ENCODE measurements at regions not wholly inside any gene's neighbourhood (a gene's known extent, or its start where the extent isn't known, plus 50 kb on each side); places are given as distances from the start of the nearest gene placed in this dataset.

DNA sequence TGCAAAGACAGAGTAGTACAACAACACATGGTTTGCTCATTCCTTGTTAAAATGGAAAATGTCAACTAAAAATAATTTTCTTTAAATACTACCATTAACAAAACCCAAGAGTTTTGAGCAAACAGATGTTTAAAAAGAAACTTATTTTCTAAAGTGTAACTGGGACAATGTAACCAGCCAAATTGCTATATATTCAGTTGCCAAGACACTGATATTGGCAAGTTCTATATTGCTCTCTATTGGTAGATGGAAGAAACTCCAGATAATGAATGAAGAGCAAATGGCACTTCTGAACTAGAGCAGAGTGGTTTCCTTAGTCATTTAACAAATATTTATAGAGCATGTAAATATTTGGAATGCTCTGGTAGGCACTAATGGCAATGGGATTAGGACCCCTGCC is 966.2 kb downstream of the RPA4 start:
- TF ChIP-seq POLR2AphosphoS5 (IDR thresholded peaks at IDR 0.05; ENCODE audit: borderline replicate concordance, low read depth, low read length), result no peak
- TF ChIP-seq FOXP2 (optimal IDR thresholded peaks at IDR 0.05; ENCODE audit: control extremely low read depth, extremely low read length, insufficient read depth), result no peak
- no peak for TF ChIP-seq EZH2 (IDR thresholded peaks at IDR 0.05)
- no peak overlapping the region for H3K9ac ChIP-seq (ENCODE audit: insufficient read length)
- no peak for DNase-seq (ENCODE audit: low read depth, low spot score)
- no peak overlapping the region for H3K4me3 ChIP-seq
- no peaks in the 10 kb centered on the region for H3K36me3 ChIP-seq (ENCODE audit: insufficient read depth, low read length)
- no peak overlapping the region for H3K27ac ChIP-seq
- no peaks in the 10 kb centered on the region for H3K9me3 ChIP-seq (ENCODE audit: low read depth, low read length)

GRCh38 chrX:97850911-97851310 is 967.2 kb downstream of the RPA4 start:
- H3K9ac ChIP-seq (ENCODE audit: insufficient read length), result no peak overlapping the region
- H3K27ac ChIP-seq, result no peak overlapping the region
- H3K9me3 ChIP-seq (ENCODE audit: low read depth, low read length), result no peaks in the 10 kb centered on the region
- DNase-seq (ENCODE audit: low read depth, low spot score), result no peak
- TF ChIP-seq POLR2AphosphoS5 (IDR thresholded peaks at IDR 0.05; ENCODE audit: borderline replicate concordance, low read depth, low read length), result no peak
- no peak for TF ChIP-seq EZH2 (IDR thresholded peaks at IDR 0.05)
- no peak for TF ChIP-seq FOXP2 (optimal IDR thresholded peaks at IDR 0.05; ENCODE audit: control extremely low read depth, extremely low read length, insufficient read depth)
- no peaks in the 10 kb centered on the region for H3K36me3 ChIP-seq (ENCODE audit: insufficient read depth, low read length)
- H3K4me3 ChIP-seq, result no peak overlapping the region

- no peak for TF ChIP-seq FOXP2 (optimal IDR thresholded peaks at IDR 0.05; ENCODE audit: control extremely low read depth, extremely low read length, insufficient read depth)
- no peak for TF ChIP-seq EZH2 (IDR thresholded peaks at IDR 0.05)
- TF ChIP-seq POLR2AphosphoS5 (IDR thresholded peaks at IDR 0.05; ENCODE audit: borderline replicate concordance, low read depth, low read length), result no peak
- DNase-seq (ENCODE audit: low read depth, low spot score), result no peak
- Histone ChIP-seq H3K27ac (peak overlapping the region; percentile 80), H3K9me3 (ENCODE audit: low read depth, low read length) (no peaks in the 10 kb centered on the region), H3K4me3 (no peak overlapping the region), H3K36me3 (ENCODE audit: insufficient read depth, low read length) (no peaks in the 10 kb centered on the region), H3K9ac (ENCODE audit: insufficient read length) (no peak overlapping the region)
These were observed 970.4 kb downstream of the RPA4 start for GRCh38 chrX:97854086-97854485.

- TF ChIP-seq FOXP2 (optimal IDR thresholded peaks at IDR 0.05; ENCODE audit: control extremely low read depth, extremely low read length, insufficient read depth) (no peak), EZH2 (IDR thresholded peaks at IDR 0.05) (no peak), POLR2AphosphoS5 (IDR thresholded peaks at IDR 0.05; ENCODE audit: borderline replicate concordance, low read depth, low read length) (no peak)
These were observed 974.9 kb downstream of the RPA4 start for GRCh38 chrX:97858592-97858991.

GRCh38 chrX:97860226-97860625 is 976.5 kb downstream of the RPA4 start:
- Histone ChIP-seq H3K4me3 (no peak overlapping the region), H3K36me3 (ENCODE audit: insufficient read depth, low read length) (no peaks in the 10 kb centered on the region), H3K9me3 (ENCODE audit: low read depth, low read length) (no peaks in the 10 kb centered on the region), H3K9ac (ENCODE audit: insufficient read length) (no peak overlapping the region), H3K27ac (no peak overlapping the region)
- TF ChIP-seq POLR2AphosphoS5 (IDR thresholded peaks at IDR 0.05; ENCODE audit: borderline replicate concordance, low read depth, low read length) (no peak), EZH2 (IDR thresholded peaks at IDR 0.05) (no peak), FOXP2 (optimal IDR thresholded peaks at IDR 0.05; ENCODE audit: control extremely low read depth, extremely low read length, insufficient read depth) (no peak)
- no peak for DNase-seq (ENCODE audit: low read depth, low spot score)

More at GRCh38 chrX:97858592-97858991, 974.9 kb downstream of the RPA4 start:
- Histone ChIP-seq H3K36me3 (ENCODE audit: insufficient read depth, low read length) (no peaks in the 10 kb centered on the region), H3K9me3 (ENCODE audit: low read depth, low read length) (no peaks in the 10 kb centered on the region), H3K9ac (ENCODE audit: insufficient read length) (no peak overlapping the region), H3K4me3 (no peak overlapping the region), H3K27ac (no peak overlapping the region)
- DNase-seq (ENCODE audit: low read depth, low spot score), result no peak

GRCh38 chrX:97863261-97863660 is 979.6 kb downstream of the RPA4 start:
- H3K36me3 ChIP-seq (ENCODE audit: insufficient read depth, low read length), result no peaks in the 10 kb centered on the region
- H3K9me3 ChIP-seq (ENCODE audit: low read depth, low read length), result no peaks in the 10 kb centered on the region
- no peak for DNase-seq (ENCODE audit: low read depth, low spot score)
- H3K9ac ChIP-seq (ENCODE audit: insufficient read length), result no peak overlapping the region
- TF ChIP-seq EZH2 (IDR thresholded peaks at IDR 0.05) (no peak), POLR2AphosphoS5 (IDR thresholded peaks at IDR 0.05; ENCODE audit: borderline replicate concordance, low read depth, low read length) (no peak), FOXP2 (optimal IDR thresholded peaks at IDR 0.05; ENCODE audit: control extremely low read depth, extremely low read length, insufficient read depth) (no peak)
- H3K27ac ChIP-seq, result no peak overlapping the region
- H3K4me3 ChIP-seq, result no peak overlapping the region

DNA sequence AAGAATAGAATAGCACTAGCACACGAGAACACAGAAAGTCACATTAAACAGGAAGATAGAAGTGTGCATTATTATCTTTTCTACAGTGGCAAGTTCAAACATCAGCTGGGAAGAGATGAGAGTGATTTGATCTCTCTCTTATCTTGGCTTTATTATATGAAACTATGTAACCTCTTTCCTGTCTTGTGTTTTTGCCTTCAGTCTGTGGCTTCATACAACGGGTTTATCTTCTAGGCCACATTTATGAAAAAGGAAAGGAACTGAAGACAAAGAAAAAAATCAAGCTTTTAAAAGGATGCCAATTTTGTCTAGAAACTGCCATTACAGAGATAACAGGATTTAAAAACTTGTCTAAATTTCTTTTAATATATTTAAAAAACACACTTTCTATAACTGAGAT is 983.6 kb downstream of the RPA4 start:
- H3K4me3 ChIP-seq, result no peak overlapping the region
- H3K9me3 ChIP-seq (ENCODE audit: low read depth, low read length), result no peaks in the 10 kb centered on the region
- DNase-seq (ENCODE audit: low read depth, low spot score), result no peak
- no peak overlapping the region for H3K9ac ChIP-seq (ENCODE audit: insufficient read length)
- H3K36me3 ChIP-seq (ENCODE audit: insufficient read depth, low read length), result no peaks in the 10 kb centered on the region
- no peak overlapping the region for H3K27ac ChIP-seq
- TF ChIP-seq EZH2 (IDR thresholded peaks at IDR 0.05), result no peak
- no peak for TF ChIP-seq POLR2AphosphoS5 (IDR thresholded peaks at IDR 0.05; ENCODE audit: borderline replicate concordance, low read depth, low read length)
- no peak for TF ChIP-seq FOXP2 (optimal IDR thresholded peaks at IDR 0.05; ENCODE audit: control extremely low read depth, extremely low read length, insufficient read depth)

- no peak overlapping the region for H3K27ac ChIP-seq
- DNase-seq (ENCODE audit: low read depth, low spot score), result no peak
These were observed 993.1 kb downstream of the RPA4 start for GRCh38 chrX:97876697-97877407.

DNA sequence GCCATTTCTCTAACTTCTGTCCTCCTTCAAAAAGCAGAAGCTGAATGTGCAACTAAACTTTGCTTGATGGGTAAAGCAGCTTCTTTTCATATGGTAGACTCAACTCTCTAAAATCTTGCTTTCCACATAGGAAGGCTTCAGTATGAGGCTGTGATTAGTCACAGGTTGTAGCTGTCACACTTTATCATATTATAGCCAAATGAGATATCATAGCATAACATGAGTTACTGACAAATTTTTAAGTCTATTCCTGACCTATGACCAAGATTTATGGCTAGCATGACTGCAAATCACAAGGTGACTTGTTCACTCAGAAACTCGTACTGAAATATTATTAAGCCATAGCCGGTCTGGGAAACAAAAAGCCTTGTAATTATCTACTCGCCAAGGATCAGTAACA is 998.6 kb downstream of the RPA4 start:
- Histone ChIP-seq H3K9me3 (ENCODE audit: low read depth, low read length) (no peaks in the 10 kb centered on the region), H3K4me3 (no peak overlapping the region), H3K36me3 (ENCODE audit: insufficient read depth, low read length) (no peaks in the 10 kb centered on the region), H3K9ac (ENCODE audit: insufficient read length) (no peak overlapping the region), H3K27ac (no peak overlapping the region)
- DNase-seq (ENCODE audit: low read depth, low spot score), result no peak
- TF ChIP-seq POLR2AphosphoS5 (IDR thresholded peaks at IDR 0.05; ENCODE audit: borderline replicate concordance, low read depth, low read length) (no peak), FOXP2 (optimal IDR thresholded peaks at IDR 0.05; ENCODE audit: control extremely low read depth, extremely low read length, insufficient read depth) (no peak), EZH2 (IDR thresholded peaks at IDR 0.05) (no peak)

More at GRCh38 chrX:97876697-97877407, 993.1 kb downstream of the RPA4 start:
- no peaks in the 10 kb centered on the region for H3K36me3 ChIP-seq (ENCODE audit: insufficient read depth, low read length)
- TF ChIP-seq EZH2 (IDR thresholded peaks at IDR 0.05) (no peak), POLR2AphosphoS5 (IDR thresholded peaks at IDR 0.05; ENCODE audit: borderline replicate concordance, low read depth, low read length) (no peak), FOXP2 (optimal IDR thresholded peaks at IDR 0.05; ENCODE audit: control extremely low read depth, extremely low read length, insufficient read depth) (no peak)
- no peaks in the 10 kb centered on the region for H3K9me3 ChIP-seq (ENCODE audit: low read depth, low read length)
- no peak overlapping the region for H3K9ac ChIP-seq (ENCODE audit: insufficient read length)
- H3K4me3 ChIP-seq, result no peak overlapping the region
